Trophoblast cell (in vitro differentiated cells and primary cell): ENCODE measurements at regions not wholly inside any gene's neighbourhood (a gene's known extent, or its start where the extent isn't known, plus 50 kb on each side); places are given as distances from the start of the nearest gene placed in this dataset.

Source experiments
- DNase-seq, 2 donors: peaks; one replicate each; pipeline ENCODE4 v3.0.0-alpha.2; 2016
- H2AFZ ChIP-seq: 2 replicates; pipeline ENCODE4 v1.6.1; 2013; ENCODE audit warnings: low read length, moderate library complexity, mild to moderate bottlenecking; ENCODE audit not compliant: insufficient read depth, poor library complexity
- H2AK5ac ChIP-seq: 2 replicates; pipeline ENCODE4 v1.6.1; 2013; ENCODE audit warnings: mild to moderate bottlenecking, low read length
- H2BK120ac ChIP-seq: 2 replicates; pipeline ENCODE4 v1.6.1; 2013; ENCODE audit warnings: low read length, mild to moderate bottlenecking, moderate library complexity; ENCODE audit not compliant: insufficient read depth, poor library complexity
- H2BK12ac ChIP-seq: 2 replicates; pipeline ENCODE4 v1.6.1; 2013; ENCODE audit warnings: mild to moderate bottlenecking, low read length, moderate library complexity
- H2BK5ac ChIP-seq: 2 replicates; pipeline ENCODE4 v1.6.1; 2013; ENCODE audit warnings: low read length, low read depth, moderate library complexity, mild to moderate bottlenecking; ENCODE audit not compliant: poor library complexity
- H3K14ac ChIP-seq: 2 replicates; pipeline ENCODE4 v1.6.1; 2013; ENCODE audit warnings: mild to moderate bottlenecking, low read length
- H3K18ac ChIP-seq: 2 replicates; pipeline ENCODE4 v1.6.1; 2013; ENCODE audit warnings: mild to moderate bottlenecking, low read length
- H3K23ac ChIP-seq: 2 replicates; pipeline ENCODE4 v1.6.1; 2013; ENCODE audit warnings: low read length
- H3K27ac ChIP-seq: 2 replicates; pipeline ENCODE4 v1.5.1; 2013; ENCODE audit warnings: low read depth, mild to moderate bottlenecking, inconsistent platforms, low read length, moderate library complexity
- H3K27me3 ChIP-seq: 2 replicates; pipeline ENCODE4 v1.6.1; 2013; ENCODE audit warnings: inconsistent platforms, mild to moderate bottlenecking, low read length, moderate library complexity; ENCODE audit not compliant: insufficient read depth
- H3K36me3 ChIP-seq, 2 experiments: 1 replicate in 1 of 2; 2 replicates in 1 of 2; pipeline ENCODE4 v1.6.1; 2013; ENCODE audit warnings: low read length in 2 of 2, mild to moderate bottlenecking in 2 of 2, moderate library complexity in 1 of 2; ENCODE audit not compliant: insufficient read depth in 2 of 2, control insufficient read depth in 1 of 2
- H3K4ac ChIP-seq: 2 replicates; pipeline ENCODE4 v1.6.1; 2013; ENCODE audit warnings: low read depth, mild to moderate bottlenecking, low read length, moderate library complexity
- H3K4me1 ChIP-seq, 2 experiments: 1 replicate in 1 of 2; 2 replicates in 1 of 2; pipeline ENCODE4 v1.6.1; 2013; ENCODE audit warnings: low read length in 2 of 2, mild to moderate bottlenecking in 2 of 2, moderate library complexity in 1 of 2; ENCODE audit not compliant: insufficient read depth in 2 of 2, control insufficient read depth in 1 of 2
- H3K4me2 ChIP-seq: 2 replicates; pipeline ENCODE4 v1.6.1; 2013; ENCODE audit warnings: inconsistent platforms, mild to moderate bottlenecking, low read length, moderate library complexity
- H3K4me3 ChIP-seq: 2 replicates; pipeline ENCODE4 v1.5.1; 2013; ENCODE audit warnings: mild to moderate bottlenecking, low read depth, low read length, inconsistent platforms
- H3K79me1 ChIP-seq: one replicate; pipeline ENCODE4 v1.6.1; 2013; ENCODE audit warnings: low read length
- H3K79me2 ChIP-seq: 2 replicates; pipeline ENCODE4 v1.6.1; 2013; ENCODE audit warnings: low read length, mild to moderate bottlenecking; ENCODE audit not compliant: control insufficient read depth, insufficient read depth, poor library complexity
- H3K9ac ChIP-seq: 2 replicates; pipeline ENCODE4 v1.6.1; 2013; ENCODE audit warnings: mild to moderate bottlenecking, low read length
- H3K9me3 ChIP-seq: 2 replicates; pipeline ENCODE4 v1.6.1; 2013; ENCODE audit warnings: low read depth, mild to moderate bottlenecking, control low read depth, inconsistent platforms, low read length; ENCODE audit not compliant: insufficient read depth
- H4K12ac ChIP-seq: 2 replicates; pipeline ENCODE4 v1.6.1; 2013; ENCODE audit warnings: low read depth, mild to moderate bottlenecking, low read length, moderate library complexity
- H4K8ac ChIP-seq: 2 replicates; pipeline ENCODE4 v1.6.1; 2013; ENCODE audit warnings: low read depth, mild to moderate bottlenecking, low read length, moderate library complexity
- H4K91ac ChIP-seq: one replicate; pipeline ENCODE4 v1.6.1; 2013; ENCODE audit warnings: low read depth, mild to moderate bottlenecking, low read length, moderate library complexity
- WGBS: extraction: QIAGEN DNeasy Blood & Tissue Kit; methylation state at CpG from one replicate; pipeline ENCODE4 v1.1.7; 2013; ENCODE audit warnings: missing lambda C conversion rate; ENCODE audit not compliant: insufficient read length, insufficient coverage; ENCODE audit errors: extremely low coverage; 5-methylcytosine and 5-hydroxymethylcytosine counted together

GRCh38 chr9:1456301-1457024 is 406.3 kb downstream of the DMRT2 start:
- Histone ChIP-seq H4K12ac (no peak overlapping the region), H3K9ac (no peak overlapping the region), H3K18ac (no peak overlapping the region), H4K8ac (no peak overlapping the region), H3K4me1 (no peaks in the 10 kb centered on the region), H4K91ac (no peak overlapping the region), H3K36me3 (no peaks in the 10 kb centered on the region), H3K14ac (no peak overlapping the region), H2BK12ac (no peak overlapping the region), H2AK5ac (no peak overlapping the region), H2BK120ac (no peak overlapping the region), H3K27me3 (no peaks in the 10 kb centered on the region), H2BK5ac (no peak overlapping the region), H3K23ac (no peak overlapping the region), H3K4me3 (no peak overlapping the region), H2AFZ (no peak overlapping the region), H3K4me2 (no peak overlapping the region), H3K4ac (no peak overlapping the region), H3K9me3 (no peaks in the 10 kb centered on the region), H3K79me1 (no peaks in the 10 kb centered on the region), H3K79me2 (no peaks in the 10 kb centered on the region), H3K27ac (no peak overlapping the region)
- DNase-seq, result peak in 1 of 2 donors; percentile 42
- no CpG with 5 or more reads among the region's 4 CpGs for WGBS

- no peak overlapping the region for H3K23ac ChIP-seq
- H3K27me3 ChIP-seq, result no peaks in the 10 kb centered on the region
- no peak overlapping the region for H3K4me2 ChIP-seq
- H3K4me3 ChIP-seq, result no peak overlapping the region
- no peaks in the 10 kb centered on the region for H3K79me1 ChIP-seq
- DNase-seq, result no peak
- no peaks in the 10 kb centered on the region for H3K4me1 ChIP-seq
- H3K27ac ChIP-seq, result no peak overlapping the region
- no peaks in the 10 kb centered on the region for H3K79me2 ChIP-seq
- H3K4ac ChIP-seq, result no peak overlapping the region
- no peak overlapping the region for H2AK5ac ChIP-seq
- H2BK5ac ChIP-seq, result no peak overlapping the region
- no peak overlapping the region for H2BK120ac ChIP-seq
- H3K9me3 ChIP-seq, result no peaks in the 10 kb centered on the region
- H3K14ac ChIP-seq, result no peak overlapping the region
- no peaks in the 10 kb centered on the region for H3K36me3 ChIP-seq
- no peak overlapping the region for H4K8ac ChIP-seq
- H3K18ac ChIP-seq, result no peak overlapping the region
- H2AFZ ChIP-seq, result no peak overlapping the region
- H4K12ac ChIP-seq, result no peak overlapping the region
- H2BK12ac ChIP-seq, result no peak overlapping the region
- H4K91ac ChIP-seq, result no peak overlapping the region
- WGBS, result no CpG with 5 or more reads among the region's 2 CpGs
- H3K9ac ChIP-seq, result no peak overlapping the region
Observed at GRCh38 chr9:1457460-1457859, 407.3 kb downstream of the DMRT2 start.

- Histone ChIP-seq H3K36me3 (no peaks in the 10 kb centered on the region), H2BK5ac (no peak overlapping the region), H3K4me3 (no peak overlapping the region), H3K9ac (no peak overlapping the region), H3K23ac (no peak overlapping the region), H3K18ac (no peak overlapping the region), H4K12ac (no peak overlapping the region), H3K14ac (no peak overlapping the region), H3K4me2 (no peak overlapping the region), H3K79me2 (no peaks in the 10 kb centered on the region), H4K8ac (no peak overlapping the region), H3K4ac (no peak overlapping the region), H2BK12ac (no peak overlapping the region), H2AFZ (no peak overlapping the region), H3K4me1 (no peaks in the 10 kb centered on the region), H3K27me3 (no peaks in the 10 kb centered on the region), H2BK120ac (no peak overlapping the region), H3K27ac (no peak overlapping the region), H3K79me1 (no peaks in the 10 kb centered on the region), H2AK5ac (no peak overlapping the region), H3K9me3 (no peaks in the 10 kb centered on the region), H4K91ac (no peak overlapping the region)
- peak; percentile 65 to 94 for DNase-seq
Observed at GRCh38 chr9:1458503-1458902, 408.3 kb downstream of the DMRT2 start.

- Histone ChIP-seq H3K23ac (no peak overlapping the region), H3K4me3 (no peak overlapping the region), H2BK12ac (no peak overlapping the region), H3K4me2 (no peak overlapping the region), H3K9ac (no peak overlapping the region), H4K8ac (no peak overlapping the region), H4K91ac (no peak overlapping the region), H2BK120ac (no peak overlapping the region), H3K4me1 (no peaks in the 10 kb centered on the region), H3K79me2 (no peaks in the 10 kb centered on the region), H4K12ac (no peak overlapping the region), H2AK5ac (no peak overlapping the region), H3K27me3 (no peaks in the 10 kb centered on the region), H3K18ac (no peak overlapping the region), H3K36me3 (no peaks in the 10 kb centered on the region), H3K14ac (no peak overlapping the region), H2AFZ (no peak overlapping the region), H3K27ac (no peak overlapping the region), H3K79me1 (no peaks in the 10 kb centered on the region), H3K9me3 (no peaks in the 10 kb centered on the region), H3K4ac (no peak overlapping the region), H2BK5ac (no peak overlapping the region)
- no CpG with 5 or more reads among the region's 7 CpGs for WGBS
- peak; percentile 10 to 57 for DNase-seq
Observed at GRCh38 chr9:1460143-1460769, 410.1 kb downstream of the DMRT2 start.
